Chondrocyte (in vitro differentiated cells): ENCODE measurements at regions not wholly inside any gene's neighbourhood (a gene's known extent, or its start where the extent isn't known, plus 50 kb on each side); places are given as distances from the start of the nearest gene placed in this dataset.
"Not testable (repeated sequence)": the region's sequence is repeated elsewhere in the genome, so short reads cannot be mapped to it uniquely, and the experiment has no call there.

Source experiments
- DNase-seq: peaks from one replicate; pipeline ENCODE4 v3.0.0; 2021; ENCODE audit warnings: mixed read lengths, low spot score
- H3K27ac Mint-ChIP-seq: one replicate; pipeline ENCODE4 v1.8.0; 2021; ENCODE audit warnings: mild to moderate bottlenecking, moderate library complexity, mixed read lengths; ENCODE audit not compliant: unreplicated experiment
- H3K27me3 Mint-ChIP-seq: 2 replicates; pipeline ENCODE4 v1.8.0; 2021; ENCODE audit warnings: low read depth, mixed read lengths
- H3K36me3 Mint-ChIP-seq: 2 replicates; pipeline ENCODE4 v1.8.0; 2021; ENCODE audit warnings: low read depth, mixed read lengths
- H3K4me1 Mint-ChIP-seq: 2 replicates; pipeline ENCODE4 v1.8.0; 2021; ENCODE audit warnings: low read depth, mild to moderate bottlenecking, mixed read lengths
- H3K4me3 Mint-ChIP-seq: one replicate; pipeline ENCODE4 v1.8.0; 2021; ENCODE audit warnings: mild to moderate bottlenecking, moderate library complexity, mixed read lengths; ENCODE audit not compliant: unreplicated experiment
- H3K9me3 Mint-ChIP-seq: 2 replicates; pipeline ENCODE4 v1.8.0; 2021; ENCODE audit warnings: low read depth, mixed read lengths
- CTCF ChIP-seq: fragments of 200-600 bp; sonication (generic); IDR thresholded peaks from 2 replicates; pipeline ENCODE4 v1.5.0; 2021; ENCODE audit warnings: antibody characterized with exemption, mild to moderate bottlenecking, moderate library complexity

GRCh38 chr14:83058068-83058467 is 1524.4 kb upstream of the SEL1L start:
- Mint-ChIP-seq H3K27me3 (peaks cover 2% of the 10 kb centered on the region), H3K4me1 (no peaks in the 10 kb centered on the region), H3K4me3 (no peak overlapping the region), H3K36me3 (no peaks in the 10 kb centered on the region), H3K27ac (no peak overlapping the region), H3K9me3 (no peaks in the 10 kb centered on the region)
- no peak for DNase-seq
- TF ChIP-seq CTCF: no peak

GRCh38 chr14:83071888-83072501 is 1538.3 kb upstream of the SEL1L start:
- Mint-ChIP-seq H3K4me3 (no peak overlapping the region), H3K27ac (no peak overlapping the region), H3K27me3 (peaks cover 2% of the 10 kb centered on the region), H3K9me3 (peaks cover 3% of the 10 kb centered on the region), H3K36me3 (no peaks in the 10 kb centered on the region), H3K4me1 (peaks cover 4% of the 10 kb centered on the region)
- no peak for DNase-seq
- peak; percentile 86 for TF ChIP-seq CTCF

- DNase-seq: no peak
- Mint-ChIP-seq H3K27ac (no peak overlapping the region), H3K27me3 (peaks cover 4% of the 10 kb centered on the region), H3K4me1 (no peaks in the 10 kb centered on the region), H3K4me3 (no peak overlapping the region), H3K9me3 (no peaks in the 10 kb centered on the region), H3K36me3 (no peaks in the 10 kb centered on the region)
- TF ChIP-seq CTCF: no peak
Observed at GRCh38 chr14:83085136-83085535, 1551.5 kb upstream of the SEL1L start.

- Mint-ChIP-seq H3K36me3 (no peaks in the 10 kb centered on the region), H3K9me3 (no peaks in the 10 kb centered on the region), H3K27me3 (peaks cover 4% of the 10 kb centered on the region), H3K4me1 (no peaks in the 10 kb centered on the region), H3K27ac (no peak overlapping the region), H3K4me3 (no peak overlapping the region)
- no peak for TF ChIP-seq CTCF
- no peak for DNase-seq
Observed at GRCh38 chr14:83085725-83086124, 1552.1 kb upstream of the SEL1L start.

- H3K27ac Mint-ChIP-seq, H3K4me3 Mint-ChIP-seq, H3K9me3 Mint-ChIP-seq, H3K36me3 Mint-ChIP-seq, H3K4me1 Mint-ChIP-seq: not testable (repeated sequence)
- DNase-seq: peak; percentile 75
- peaks cover 10% of the 10 kb centered on the region for H3K27me3 Mint-ChIP-seq
Observed at GRCh38 chr14:83091991-83092956, 1558.6 kb upstream of the SEL1L start.
